Progenitor cell of endocrine pancreas (in vitro differentiated cells): ENCODE measurements at regions not wholly inside any gene's neighbourhood (a gene's known extent, or its start where the extent isn't known, plus 50 kb on each side); places are given as distances from the start of the nearest gene placed in this dataset.

Experiments used
- DNase-seq: peaks from one replicate; pipeline ENCODE4 v3.0.0; 2021; ENCODE audit warnings: low spot score; ENCODE audit not compliant: unreplicated experiment
- H3K27ac Mint-ChIP-seq: 2 replicates; pipeline ENCODE4 v1.8.0; 2021; ENCODE audit warnings: mild to moderate bottlenecking, moderate library complexity, mixed read lengths
- H3K27me3 Mint-ChIP-seq: 2 replicates; pipeline ENCODE4 v1.8.0; 2021; ENCODE audit warnings: mixed read lengths
- H3K36me3 Mint-ChIP-seq: 2 replicates; pipeline ENCODE4 v1.8.0; 2022; ENCODE audit warnings: mixed read lengths; ENCODE audit not compliant: insufficient read depth
- H3K4me1 Mint-ChIP-seq: 2 replicates; pipeline ENCODE4 v1.8.0; 2021; ENCODE audit warnings: low read depth, mixed read lengths
- H3K4me3 Mint-ChIP-seq: 2 replicates; pipeline ENCODE4 v1.8.0; 2021; ENCODE audit warnings: low read depth, mild to moderate bottlenecking, moderate library complexity, mixed read lengths
- H3K9me3 Mint-ChIP-seq: 2 replicates; pipeline ENCODE4 v1.8.0; 2021; ENCODE audit warnings: low read depth, mixed read lengths
- CTCF ChIP-seq: fragments of 200-600 bp; sonication (generic); IDR thresholded peaks from one replicate; pipeline ENCODE4 v1.5.0; 2021; ENCODE audit warnings: antibody characterized with exemption, mild to moderate bottlenecking; ENCODE audit not compliant: unreplicated experiment

GRCh38 chr1:96553811-96554210, 167.8 kb upstream of the PTBP2 start:
- TF ChIP-seq CTCF, result no peak
- no peak for DNase-seq
- H3K27me3 Mint-ChIP-seq, result no peaks in the 10 kb centered on the region
- no peak overlapping the region for H3K27ac Mint-ChIP-seq
- H3K9me3 Mint-ChIP-seq, result no peaks in the 10 kb centered on the region
- no peak overlapping the region for H3K4me3 Mint-ChIP-seq
- peaks cover 18% of the 10 kb centered on the region for H3K4me1 Mint-ChIP-seq
- H3K36me3 Mint-ChIP-seq, result no peaks in the 10 kb centered on the region

GRCh38 chr1:96554364-96554763, 167.2 kb upstream of the PTBP2 start:
- Mint-ChIP-seq H3K4me3 (no peak overlapping the region), H3K27me3 (no peaks in the 10 kb centered on the region)

GRCh38 chr1:96557336-96557735, 164.2 kb upstream of the PTBP2 start:
- Mint-ChIP-seq H3K4me1 (peaks cover 18% of the 10 kb centered on the region), H3K36me3 (peaks cover 4% of the 10 kb centered on the region), H3K27ac (no peak overlapping the region), H3K4me3 (no peak overlapping the region), H3K9me3 (peaks cover 10% of the 10 kb centered on the region), H3K27me3 (no peaks in the 10 kb centered on the region)
- no peak for TF ChIP-seq CTCF
- DNase-seq, result no peak

More at GRCh38 chr1:96554364-96554763, 167.2 kb upstream of the PTBP2 start:
- DNase-seq, result no peak
- H3K36me3 Mint-ChIP-seq, result no peaks in the 10 kb centered on the region
- H3K9me3 Mint-ChIP-seq, result no peaks in the 10 kb centered on the region
- TF ChIP-seq CTCF, result no peak
- peaks cover 18% of the 10 kb centered on the region for H3K4me1 Mint-ChIP-seq
- H3K27ac Mint-ChIP-seq, result no peak overlapping the region

- Mint-ChIP-seq H3K36me3 (peaks cover 4% of the 10 kb centered on the region), H3K4me3 (no peak overlapping the region), H3K4me1 (peaks cover 18% of the 10 kb centered on the region), H3K27ac (no peak overlapping the region), H3K9me3 (peaks cover 13% of the 10 kb centered on the region), H3K27me3 (no peaks in the 10 kb centered on the region)
- no peak for DNase-seq
- TF ChIP-seq CTCF, result no peak
Observed at GRCh38 chr1:96558635-96559034, 162.9 kb upstream of the PTBP2 start.

GRCh38 chr1:96559181-96559580, 162.4 kb upstream of the PTBP2 start:
- Mint-ChIP-seq H3K27ac (no peak overlapping the region), H3K4me1 (peaks cover 17% of the 10 kb centered on the region), H3K27me3 (no peaks in the 10 kb centered on the region), H3K4me3 (no peak overlapping the region), H3K36me3 (peaks cover 4% of the 10 kb centered on the region), H3K9me3 (peaks cover 16% of the 10 kb centered on the region)
- DNase-seq, result no peak
- TF ChIP-seq CTCF, result no peak
